Activated T-cell treated with anti-CD3 and anti-CD28 coated beads, Interleukin-2, amount 50 U/mL, for 24 hours (primary cell): ENCODE measurements at regions not wholly inside any gene's neighbourhood (a gene's known extent, or its start where the extent isn't known, plus 50 kb on each side); places are given as distances from the start of the nearest gene placed in this dataset.

Experiments
- DNase-seq: peaks from one replicate; pipeline ENCODE4 v3.0.0-alpha.2; 2020
- H3K27ac Mint-ChIP-seq: 2 replicates; pipeline ENCODE4 v1.8.0; 2020; ENCODE audit warnings: mild to moderate bottlenecking, mixed read lengths
- H3K27me3 Mint-ChIP-seq: 2 replicates; pipeline ENCODE4 v1.8.0; 2020; ENCODE audit warnings: mixed read lengths
- H3K36me3 Mint-ChIP-seq: 2 replicates; pipeline ENCODE4 v1.8.0; 2020; ENCODE audit warnings: low read depth, mixed read lengths
- H3K4me1 Mint-ChIP-seq: 2 replicates; pipeline ENCODE4 v1.8.0; 2020; ENCODE audit warnings: low read depth, mixed read lengths
- H3K4me3 Mint-ChIP-seq: 2 replicates; pipeline ENCODE4 v1.8.0; 2020; ENCODE audit warnings: mild to moderate bottlenecking, moderate library complexity, mixed read lengths
- H3K9me3 Mint-ChIP-seq: 2 replicates; pipeline ENCODE4 v1.8.0; 2020; ENCODE audit warnings: mixed read lengths

GRCh38 chr9:118455788-118456187 lies 751.6 kb downstream of the TLR4 start:
- no peak for DNase-seq
- no peaks in the 10 kb centered on the region for H3K27me3 Mint-ChIP-seq
- no peaks in the 10 kb centered on the region for H3K4me1 Mint-ChIP-seq
- peaks cover 12% of the 10 kb centered on the region for H3K9me3 Mint-ChIP-seq
- no peaks in the 10 kb centered on the region for H3K36me3 Mint-ChIP-seq
- H3K27ac Mint-ChIP-seq: no peak overlapping the region
- no peak overlapping the region for H3K4me3 Mint-ChIP-seq

- Mint-ChIP-seq H3K27me3 (no peaks in the 10 kb centered on the region), H3K27ac (no peak overlapping the region)
These were observed 753.2 kb downstream of the TLR4 start for GRCh38 chr9:118457171-118458000.

GRCh38 chr9:118459913-118460312 lies 755.7 kb downstream of the TLR4 start:
- H3K9me3 Mint-ChIP-seq: peaks cover 10% of the 10 kb centered on the region
- no peak overlapping the region for H3K4me3 Mint-ChIP-seq

More at GRCh38 chr9:118457171-118458000, 753.2 kb downstream of the TLR4 start:
- Mint-ChIP-seq H3K4me3 (no peak overlapping the region), H3K36me3 (no peaks in the 10 kb centered on the region), H3K9me3 (peaks cover 12% of the 10 kb centered on the region), H3K4me1 (no peaks in the 10 kb centered on the region)
- no peak for DNase-seq

GRCh38 chr9:118463419-118463818 lies 759.2 kb downstream of the TLR4 start:
- Mint-ChIP-seq H3K27me3 (no peaks in the 10 kb centered on the region), H3K4me3 (no peak overlapping the region), H3K36me3 (no peaks in the 10 kb centered on the region), H3K27ac (no peak overlapping the region), H3K4me1 (no peaks in the 10 kb centered on the region), H3K9me3 (peaks cover 4% of the 10 kb centered on the region)
- DNase-seq: no peak

More at GRCh38 chr9:118459913-118460312, 755.7 kb downstream of the TLR4 start:
- Mint-ChIP-seq H3K27ac (no peak overlapping the region), H3K27me3 (no peaks in the 10 kb centered on the region), H3K36me3 (no peaks in the 10 kb centered on the region), H3K4me1 (no peaks in the 10 kb centered on the region)
- no peak for DNase-seq

- Mint-ChIP-seq H3K4me1 (no peaks in the 10 kb centered on the region), H3K27me3 (no peaks in the 10 kb centered on the region), H3K27ac (no peak overlapping the region), H3K4me3 (no peak overlapping the region), H3K36me3 (no peaks in the 10 kb centered on the region), H3K9me3 (peaks cover 1% of the 10 kb centered on the region)
- DNase-seq: no peak
These were observed 769.3 kb downstream of the TLR4 start for GRCh38 chr9:118473521-118473920.

- Mint-ChIP-seq H3K9me3 (peaks cover 1% of the 10 kb centered on the region), H3K27me3 (no peaks in the 10 kb centered on the region), H3K4me1 (no peaks in the 10 kb centered on the region), H3K36me3 (no peaks in the 10 kb centered on the region), H3K27ac (no peak overlapping the region), H3K4me3 (no peak overlapping the region)
- DNase-seq: no peak
These were observed 774.5 kb downstream of the TLR4 start for GRCh38 chr9:118478752-118479151.

GRCh38 chr9:118482306-118482705 lies 778.1 kb downstream of the TLR4 start:
- H3K27ac Mint-ChIP-seq: no peak overlapping the region

GRCh38 chr9:118483677-118484076 lies 779.5 kb downstream of the TLR4 start:
- H3K4me1 Mint-ChIP-seq: no peaks in the 10 kb centered on the region
- H3K9me3 Mint-ChIP-seq: peaks cover 1% of the 10 kb centered on the region
- H3K27ac Mint-ChIP-seq: no peak overlapping the region
- no peaks in the 10 kb centered on the region for H3K36me3 Mint-ChIP-seq
- H3K4me3 Mint-ChIP-seq: no peak overlapping the region
- DNase-seq: no peak
- no peaks in the 10 kb centered on the region for H3K27me3 Mint-ChIP-seq

More at GRCh38 chr9:118482306-118482705, 778.1 kb downstream of the TLR4 start:
- no peaks in the 10 kb centered on the region for H3K9me3 Mint-ChIP-seq
- H3K4me3 Mint-ChIP-seq: no peak overlapping the region
- no peak for DNase-seq
- H3K36me3 Mint-ChIP-seq: no peaks in the 10 kb centered on the region
- no peaks in the 10 kb centered on the region for H3K27me3 Mint-ChIP-seq
- no peaks in the 10 kb centered on the region for H3K4me1 Mint-ChIP-seq

GRCh38 chr9:118503236-118503635 lies 799.0 kb downstream of the TLR4 start:
- H3K36me3 Mint-ChIP-seq: no peaks in the 10 kb centered on the region
- H3K27me3 Mint-ChIP-seq: no peaks in the 10 kb centered on the region
- H3K4me3 Mint-ChIP-seq: no peak overlapping the region
- H3K9me3 Mint-ChIP-seq: peaks cover 18% of the 10 kb centered on the region
- no peak for DNase-seq
- no peaks in the 10 kb centered on the region for H3K4me1 Mint-ChIP-seq
- H3K27ac Mint-ChIP-seq: no peak overlapping the region

GRCh38 chr9:118510711-118511110 lies 806.5 kb downstream of the TLR4 start:
- Mint-ChIP-seq H3K9me3 (peaks cover 20% of the 10 kb centered on the region), H3K27me3 (no peaks in the 10 kb centered on the region), H3K4me3 (no peak overlapping the region), H3K36me3 (no peaks in the 10 kb centered on the region), H3K4me1 (no peaks in the 10 kb centered on the region), H3K27ac (no peak overlapping the region)
- DNase-seq: no peak

- Mint-ChIP-seq H3K27me3 (no peaks in the 10 kb centered on the region), H3K4me3 (no peak overlapping the region), H3K9me3 (peaks cover 10% of the 10 kb centered on the region), H3K36me3 (no peaks in the 10 kb centered on the region), H3K27ac (no peak overlapping the region), H3K4me1 (no peaks in the 10 kb centered on the region)
- DNase-seq: no peak
These were observed 811.7 kb downstream of the TLR4 start for GRCh38 chr9:118515947-118516346.

- H3K36me3 Mint-ChIP-seq: no peaks in the 10 kb centered on the region
- no peaks in the 10 kb centered on the region for H3K27me3 Mint-ChIP-seq
- no peak overlapping the region for H3K27ac Mint-ChIP-seq
- DNase-seq: no peak
- H3K4me3 Mint-ChIP-seq: no peak overlapping the region
- H3K4me1 Mint-ChIP-seq: no peaks in the 10 kb centered on the region
- no peaks in the 10 kb centered on the region for H3K9me3 Mint-ChIP-seq
These were observed 817.1 kb downstream of the TLR4 start for GRCh38 chr9:118521261-118521660.

- no peak overlapping the region for H3K27ac Mint-ChIP-seq
- no peaks in the 10 kb centered on the region for H3K36me3 Mint-ChIP-seq
- H3K27me3 Mint-ChIP-seq: no peaks in the 10 kb centered on the region
- H3K9me3 Mint-ChIP-seq: no peaks in the 10 kb centered on the region
- H3K4me1 Mint-ChIP-seq: no peaks in the 10 kb centered on the region
- DNase-seq: no peak
- no peak overlapping the region for H3K4me3 Mint-ChIP-seq
These were observed 818.2 kb downstream of the TLR4 start for GRCh38 chr9:118522093-118523028.

GRCh38 chr9:118527261-118527660 lies 823.1 kb downstream of the TLR4 start:
- no peaks in the 10 kb centered on the region for H3K36me3 Mint-ChIP-seq
- no peak overlapping the region for H3K4me3 Mint-ChIP-seq
- H3K27ac Mint-ChIP-seq: no peak overlapping the region
- H3K4me1 Mint-ChIP-seq: no peaks in the 10 kb centered on the region
- no peaks in the 10 kb centered on the region for H3K27me3 Mint-ChIP-seq
- no peak for DNase-seq
- no peaks in the 10 kb centered on the region for H3K9me3 Mint-ChIP-seq

- Mint-ChIP-seq H3K4me1 (no peaks in the 10 kb centered on the region), H3K4me3 (no peak overlapping the region), H3K27me3 (no peaks in the 10 kb centered on the region), H3K27ac (no peak overlapping the region), H3K9me3 (peaks cover 3% of the 10 kb centered on the region), H3K36me3 (no peaks in the 10 kb centered on the region)
- no peak for DNase-seq
These were observed 825.0 kb downstream of the TLR4 start for GRCh38 chr9:118529210-118529609.
